ENCODE measurements at regions not wholly inside any gene's neighbourhood (a gene's known extent, or its start where the extent isn't known, plus 50 kb on each side); places are given as distances from the start of the nearest gene placed in this dataset.

- intact Hi-C loops (cut with DNase I): no loop called here
- ATAC-seq (ENCODE audit: poor library complexity) (peak; percentile 48), DNase-seq (no peak)
These were observed 174.4 kb upstream of the KIAA1217 start for GRCh38 chr10:24034571-24034970.

GRCh38 chr10:24035761-24036160, 173.2 kb upstream of the KIAA1217 start:
- ATAC-seq (ENCODE audit: poor library complexity) (no peak), DNase-seq (no peak)
- intact Hi-C loops (cut with DNase I): no loop called here

GRCh38 chr10:24039315-24039714, 169.6 kb upstream of the KIAA1217 start:
- DNase-seq: no peak
- ATAC-seq (ENCODE audit: poor library complexity): no peak
- intact Hi-C loops (cut with DNase I): no loop called here

GRCh38 chr10:24039897-24040296, 169.0 kb upstream of the KIAA1217 start:
- no peak for DNase-seq
- intact Hi-C loops (cut with DNase I): no loop called here
- ATAC-seq (ENCODE audit: poor library complexity): no peak

- ATAC-seq (ENCODE audit: poor library complexity): no peak
- intact Hi-C loops (cut with DNase I): no loop called here
- DNase-seq: no peak
These were observed 167.9 kb upstream of the KIAA1217 start for GRCh38 chr10:24041034-24041433.

GRCh38 chr10:24041834-24042233, 167.1 kb upstream of the KIAA1217 start:
- intact Hi-C loops (cut with DNase I): no loop called here
- ATAC-seq (ENCODE audit: poor library complexity) (no peak), DNase-seq (no peak)

GRCh38 chr10:24042884-24043283, 166.1 kb upstream of the KIAA1217 start:
- no peak for ATAC-seq (ENCODE audit: poor library complexity)
- intact Hi-C loops (cut with DNase I): no loop called here
- no peak for DNase-seq

- intact Hi-C loops (cut with DNase I): no loop called here
- no peak for DNase-seq
- ATAC-seq (ENCODE audit: poor library complexity): no peak
These were observed 162.9 kb upstream of the KIAA1217 start for GRCh38 chr10:24046060-24046459.

- ATAC-seq (ENCODE audit: poor library complexity) (no peak), DNase-seq (no peak)
- intact Hi-C loops (cut with DNase I): no loop called here
These were observed 161.8 kb upstream of the KIAA1217 start for GRCh38 chr10:24047176-24047575.

- no peak for ATAC-seq (ENCODE audit: poor library complexity)
- DNase-seq: no peak
- intact Hi-C loops (cut with DNase I): no loop called here
These were observed 154.5 kb upstream of the KIAA1217 start for GRCh38 chr10:24054421-24054820.

- intact Hi-C loops (cut with DNase I): no loop called here
- ATAC-seq (ENCODE audit: poor library complexity): no peak
- no peak for DNase-seq
These were observed 128.7 kb upstream of the KIAA1217 start for GRCh38 chr10:24080207-24080606.

GRCh38 chr10:24086296-24087086, 122.4 kb upstream of the KIAA1217 start:
- intact Hi-C loops (cut with DNase I): no loop called here
- ATAC-seq (ENCODE audit: poor library complexity): no peak
- DNase-seq: no peak

GRCh38 chr10:24091256-24091655, 117.7 kb upstream of the KIAA1217 start:
- intact Hi-C loops (cut with DNase I): no loop called here
- ATAC-seq (ENCODE audit: poor library complexity): no peak
- DNase-seq: no peak

GRCh38 chr10:24096281-24096680, 112.7 kb upstream of the KIAA1217 start:
- DNase-seq (no peak), ATAC-seq (ENCODE audit: poor library complexity) (no peak)
- intact Hi-C loops (cut with DNase I): no loop called here

GRCh38 chr10:24097751-24098207, 111.2 kb upstream of the KIAA1217 start:
- intact Hi-C loops (cut with DNase I): no loop called here
- DNase-seq (no peak), ATAC-seq (ENCODE audit: poor library complexity) (no peak)

GRCh38 chr10:24104895-24105294, 104.0 kb upstream of the KIAA1217 start:
- intact Hi-C loops (cut with DNase I): no loop called here
- DNase-seq: no peak
- ATAC-seq (ENCODE audit: poor library complexity): no peak

- intact Hi-C loops (cut with DNase I): no loop called here
- DNase-seq: no peak
- ATAC-seq (ENCODE audit: poor library complexity): no peak
These were observed 95.0 kb upstream of the KIAA1217 start for GRCh38 chr10:24113901-24114300.

GRCh38 chr10:24114556-24114955, 94.4 kb upstream of the KIAA1217 start:
- intact Hi-C loops (cut with DNase I): no loop called here
- DNase-seq (no peak), ATAC-seq (ENCODE audit: poor library complexity) (no peak)

- intact Hi-C loops (cut with DNase I): no loop called here
- DNase-seq (no peak), ATAC-seq (ENCODE audit: poor library complexity) (peak; percentile 60)
These were observed 93.5 kb upstream of the KIAA1217 start for GRCh38 chr10:24115403-24115802.

GRCh38 chr10:24118246-24118645, 90.7 kb upstream of the KIAA1217 start:
- intact Hi-C loops (cut with DNase I): no loop called here
- ATAC-seq (ENCODE audit: poor library complexity) (peak; percentile 42), DNase-seq (no peak)

- intact Hi-C loops (cut with DNase I): no loop called here
These were observed 89.0 kb upstream of the KIAA1217 start for GRCh38 chr10:24119896-24120295.

More at GRCh38 chr10:24119896-24120295, 89.0 kb upstream of the KIAA1217 start:
- no peak for DNase-seq
- ATAC-seq (ENCODE audit: poor library complexity): no peak
